SK-N-SH (cell line): ENCODE measurements at regions not wholly inside any gene's neighbourhood (a gene's known extent, or its start where the extent isn't known, plus 50 kb on each side); places are given as distances from the start of the nearest gene placed in this dataset.

ENCODE experiments used
- CTCF ChIP-seq: fragments of 200-600 bp; sonication (generic); IDR thresholded peaks from 2 replicates; pipeline ENCODE4 v1.6.1; 2017; ENCODE audit warnings: antibody characterized with exemption, mild to moderate bottlenecking, moderate library complexity
- EP300 ChIP-seq, 2 experiments: IDR thresholded peaks; 2 replicates each; pipeline versions ENCODE4 v1.4.0 to v1.6.1; 2012; ENCODE audit warnings: borderline replicate concordance in 1 of 2, low read depth in 1 of 2, low read length in 1 of 2
- EZH2phosphoT487 ChIP-seq: fragments of 200-600 bp; sonication (generic); IDR thresholded peaks from 2 replicates; pipeline ENCODE4 v1.6.1; 2017; ENCODE audit warnings: low read depth, mixed run types, mild to moderate bottlenecking, antibody characterized with exemption, moderate library complexity, borderline replicate concordance
- IRF3 ChIP-seq: fragments of 150-350 bp; IDR thresholded peaks from 2 replicates; pipeline ENCODE4 v1.6.1; 2016; ENCODE audit warnings: mild to moderate bottlenecking, low read depth, low read length
- MAX ChIP-seq: IDR thresholded peaks from 2 replicates; pipeline ENCODE4 v1.4.0; 2012; ENCODE audit warnings: low read depth
- MXI1 ChIP-seq: IDR thresholded peaks from 2 replicates; pipeline ENCODE4 v1.6.1; 2012; ENCODE audit warnings: mild to moderate bottlenecking, low read depth, low read length, improper control_type of control experiment
- POLR2AphosphoS5 ChIP-seq: IDR thresholded peaks from 2 replicates; pipeline ENCODE4 v1.6.1; 2012; ENCODE audit warnings: low read depth, low read length
- REST ChIP-seq: IDR thresholded peaks from 2 replicates; pipeline ENCODE4 v1.6.1; 2012; ENCODE audit warnings: mild to moderate bottlenecking, low read depth, low read length, moderate library complexity
- RFX5 ChIP-seq: IDR thresholded peaks from 2 replicates; pipeline ENCODE4 v1.6.1; 2012; ENCODE audit warnings: mild to moderate bottlenecking, improper control_type of control experiment, low read length
- SMC3 ChIP-seq: IDR thresholded peaks from 2 replicates; pipeline ENCODE4 v1.6.1; 2012; ENCODE audit warnings: low read depth, low read length, improper control_type of control experiment
- TAF1 ChIP-seq: IDR thresholded peaks from 2 replicates; pipeline ENCODE4 v1.6.1; 2012; ENCODE audit warnings: low read depth, mild to moderate bottlenecking, low read length, moderate library complexity, borderline replicate concordance
- USF2 ChIP-seq: fragments of 150-350 bp; IDR thresholded peaks from 2 replicates; pipeline ENCODE4 v1.6.1; 2017; ENCODE audit warnings: antibody characterized with exemption, low read length, low read depth, borderline replicate concordance
- ZBTB33 ChIP-seq: IDR thresholded peaks from 2 replicates; pipeline ENCODE4 v1.4.0; 2012; ENCODE audit warnings: low read depth, borderline replicate concordance

- TF ChIP-seq POLR2AphosphoS5 (no peak), CTCF (no peak), MXI1 (no peak), USF2 (no peak), IRF3 (no peak), MAX (no peak), EP300 (IDR thresholded peaks at IDR 0.05; ENCODE audit: borderline replicate concordance in 1 of 2, low read depth in 1 of 2, low read length in 1 of 2) (no peak), RFX5 (no peak), REST (no peak), TAF1 (no peak), EZH2phosphoT487 (no peak), ZBTB33 (no peak), SMC3 (no peak)
These were observed 959.6 kb upstream of the LRRN3 start for GRCh38 chr7:110131344-110131743.
